Neural cell (in vitro differentiated cells): ENCODE measurements at regions not wholly inside any gene's neighbourhood (a gene's known extent, or its start where the extent isn't known, plus 50 kb on each side); places are given as distances from the start of the nearest gene placed in this dataset.

Experiments
- H2AFZ ChIP-seq: fragments of 200-600, 300-800 bp; sonication (generic), shearing (Covaris generic); 2 replicates; pipeline ENCODE4 v1.6.0; 2014; ENCODE audit warnings: low read depth, mild to moderate bottlenecking, antibody characterized with exemption, low read length, moderate library complexity
- H3F3A ChIP-seq: fragments of 200-600 bp; shearing (Covaris generic); 2 replicates; pipeline ENCODE4 v1.6.1; 2016; ENCODE audit warnings: mild to moderate bottlenecking, moderate library complexity, mixed read lengths, antibody characterized with exemption, low read length; ENCODE audit not compliant: insufficient read depth, poor library complexity, severe bottlenecking
- H3K27ac ChIP-seq: fragments of 200-600, 300-800 bp; sonication (generic), shearing (Covaris generic); 2 replicates; pipeline ENCODE4 v1.5.1; 2014; ENCODE audit warnings: mild to moderate bottlenecking, low read length, moderate library complexity
- H3K27me3 ChIP-seq: fragments of 300-800, 200-600 bp; sonication (generic), shearing (Covaris generic); 2 replicates; pipeline ENCODE4 v1.6.0; 2014; ENCODE audit warnings: mild to moderate bottlenecking, low read depth, low read length, moderate library complexity; ENCODE audit not compliant: insufficient read depth
- H3K36me3 ChIP-seq: fragments of 300-800, 200-600 bp; sonication (generic), shearing (Covaris generic); 2 replicates; pipeline ENCODE4 v1.5.1; 2014; ENCODE audit warnings: mild to moderate bottlenecking, antibody characterized with exemption, low read length, moderate library complexity; ENCODE audit not compliant: insufficient read depth
- H3K4me2 ChIP-seq: fragments of 300-800, 200-600 bp; sonication (generic), shearing (Covaris generic); 2 replicates; pipeline ENCODE4 v1.6.0; 2014; ENCODE audit warnings: mild to moderate bottlenecking, low read length
- H3K4me3 ChIP-seq: fragments of 300-800, 200-600 bp; sonication (generic), shearing (Covaris generic); 2 replicates; pipeline ENCODE4 v1.5.1; 2014; ENCODE audit warnings: mild to moderate bottlenecking, low read length, moderate library complexity
- H3K79me2 ChIP-seq: fragments of 200-600 bp; shearing (Covaris generic); replicated peaks from 2 replicates; pipeline ENCODE4 v1.6.0; 2014; ENCODE audit warnings: mild to moderate bottlenecking, low read length, moderate library complexity; ENCODE audit not compliant: insufficient read depth
- H3K9ac ChIP-seq: fragments of 300-800, 200-600 bp; sonication (generic), shearing (Covaris generic); 2 replicates; pipeline ENCODE4 v1.6.1; 2016; ENCODE audit warnings: mild to moderate bottlenecking, low read length, mixed read lengths
- H3K9me2 ChIP-seq: fragments of 200-600 bp; shearing (Covaris generic); 2 replicates; pipeline ENCODE4 v1.6.1; 2016; ENCODE audit warnings: mild to moderate bottlenecking, low read length, mixed read lengths; ENCODE audit not compliant: insufficient read depth
- H3K9me3 ChIP-seq: fragments of 200-600, 300-800 bp; sonication (generic), shearing (Covaris generic); 2 replicates; pipeline ENCODE4 v1.6.1; 2016; ENCODE audit warnings: mild to moderate bottlenecking, mixed run types, low read length, moderate library complexity, mixed read lengths
- H4K20me1 ChIP-seq: fragments of 200-600 bp; shearing (Covaris generic); 2 replicates; pipeline ENCODE4 v1.6.1; 2016; ENCODE audit warnings: mild to moderate bottlenecking, mixed run types; ENCODE audit not compliant: insufficient read depth
- EP300 ChIP-seq: fragments of 450-650 bp; conservative IDR thresholded peaks from 2 replicates; pipeline ENCODE4 v1.6.1; 2014; ENCODE audit warnings: antibody characterized with exemption, mild to moderate bottlenecking, moderate library complexity; ENCODE audit not compliant: poor library complexity, severe bottlenecking
- EZH2 ChIP-seq: fragments of 200-600, 300-800 bp; shearing (Covaris generic), sonication (generic); IDR thresholded peaks from 2 replicates; pipeline ENCODE4 v1.6.1; 2014; ENCODE audit warnings: antibody characterized with exemption, low read length, borderline replicate concordance, mild to moderate bottlenecking; ENCODE audit not compliant: insufficient read depth, poor library complexity, severe bottlenecking
- MXI1 ChIP-seq: fragments of 450-650 bp; conservative IDR thresholded peaks from 2 replicates; pipeline ENCODE4 v1.6.1; 2014; ENCODE audit warnings: antibody characterized with exemption, mild to moderate bottlenecking; ENCODE audit not compliant: poor library complexity, severe bottlenecking
- POLR2AphosphoS5 ChIP-seq: IDR thresholded peaks from 2 replicates; pipeline ENCODE4 v1.6.1; 2012
- RAD21 ChIP-seq: fragments of 450-650 bp; conservative IDR thresholded peaks from 2 replicates; pipeline ENCODE4 v1.6.1; 2014; ENCODE audit warnings: antibody characterized with exemption, mild to moderate bottlenecking, moderate library complexity
- SMC3 ChIP-seq: fragments of 450-650 bp; conservative IDR thresholded peaks from 2 replicates; pipeline ENCODE4 v1.6.1; 2014; ENCODE audit warnings: antibody characterized with exemption, mild to moderate bottlenecking, moderate library complexity; ENCODE audit not compliant: poor library complexity
- TAF1 ChIP-seq: IDR thresholded peaks from 2 replicates; pipeline ENCODE4 v1.6.1; 2012; ENCODE audit warnings: low read depth
- TF ChIP-seq, protein P1 (sequence below): IDR thresholded peaks from 2 replicates; pipeline ENCODE4 v1.6.1; 2012; ENCODE audit warnings: borderline replicate concordance
- TF ChIP-seq, protein P2 (sequence below): fragments of 450-650 bp; IDR thresholded peaks from 2 replicates; pipeline ENCODE4 v1.5.1; 2014; ENCODE audit warnings: antibody characterized with exemption, mild to moderate bottlenecking, moderate library complexity; ENCODE audit not compliant: poor library complexity, severe bottlenecking

DNA sequence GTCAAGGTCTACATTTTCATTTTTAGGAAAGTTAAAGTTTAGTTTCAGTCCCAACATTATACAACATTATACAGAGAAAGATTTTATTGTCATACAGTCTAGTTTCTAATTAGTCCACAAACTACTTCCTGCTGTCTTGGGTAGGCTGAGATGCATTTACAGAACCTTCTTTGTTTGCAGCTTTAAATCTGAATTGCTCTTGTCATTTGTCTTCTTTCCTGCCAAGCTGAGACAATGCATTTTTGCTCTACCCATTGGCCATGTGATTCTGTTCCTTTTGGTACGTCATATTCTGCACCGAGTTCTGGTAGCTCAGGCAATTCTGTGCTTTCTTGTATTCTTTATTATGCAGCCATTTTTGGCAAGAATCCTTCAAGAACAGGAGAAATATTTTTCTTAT, 228.5 kb downstream of the ATP23 start:
- H3K9me2 ChIP-seq = no peaks in the 10 kb centered on the region
- no peak overlapping the region for H3K4me3 ChIP-seq
- no peaks in the 10 kb centered on the region for H3K79me2 ChIP-seq
- no peak overlapping the region for H3K9ac ChIP-seq
- H2AFZ ChIP-seq = no peak overlapping the region
- no peaks in the 10 kb centered on the region for H4K20me1 ChIP-seq
- no peaks in the 10 kb centered on the region for H3K27me3 ChIP-seq
- TF ChIP-seq POLR2AphosphoS5 = no peak
- no peak for TF ChIP-seq EZH2
- TF ChIP-seq, protein P1, sequence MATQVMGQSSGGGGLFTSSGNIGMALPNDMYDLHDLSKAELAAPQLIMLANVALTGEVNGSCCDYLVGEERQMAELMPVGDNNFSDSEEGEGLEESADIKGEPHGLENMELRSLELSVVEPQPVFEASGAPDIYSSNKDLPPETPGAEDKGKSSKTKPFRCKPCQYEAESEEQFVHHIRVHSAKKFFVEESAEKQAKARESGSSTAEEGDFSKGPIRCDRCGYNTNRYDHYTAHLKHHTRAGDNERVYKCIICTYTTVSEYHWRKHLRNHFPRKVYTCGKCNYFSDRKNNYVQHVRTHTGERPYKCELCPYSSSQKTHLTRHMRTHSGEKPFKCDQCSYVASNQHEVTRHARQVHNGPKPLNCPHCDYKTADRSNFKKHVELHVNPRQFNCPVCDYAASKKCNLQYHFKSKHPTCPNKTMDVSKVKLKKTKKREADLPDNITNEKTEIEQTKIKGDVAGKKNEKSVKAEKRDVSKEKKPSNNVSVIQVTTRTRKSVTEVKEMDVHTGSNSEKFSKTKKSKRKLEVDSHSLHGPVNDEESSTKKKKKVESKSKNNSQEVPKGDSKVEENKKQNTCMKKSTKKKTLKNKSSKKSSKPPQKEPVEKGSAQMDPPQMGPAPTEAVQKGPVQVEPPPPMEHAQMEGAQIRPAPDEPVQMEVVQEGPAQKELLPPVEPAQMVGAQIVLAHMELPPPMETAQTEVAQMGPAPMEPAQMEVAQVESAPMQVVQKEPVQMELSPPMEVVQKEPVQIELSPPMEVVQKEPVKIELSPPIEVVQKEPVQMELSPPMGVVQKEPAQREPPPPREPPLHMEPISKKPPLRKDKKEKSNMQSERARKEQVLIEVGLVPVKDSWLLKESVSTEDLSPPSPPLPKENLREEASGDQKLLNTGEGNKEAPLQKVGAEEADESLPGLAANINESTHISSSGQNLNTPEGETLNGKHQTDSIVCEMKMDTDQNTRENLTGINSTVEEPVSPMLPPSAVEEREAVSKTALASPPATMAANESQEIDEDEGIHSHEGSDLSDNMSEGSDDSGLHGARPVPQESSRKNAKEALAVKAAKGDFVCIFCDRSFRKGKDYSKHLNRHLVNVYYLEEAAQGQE = no peak
- no peak for TF ChIP-seq MXI1
- no peak for TF ChIP-seq TAF1
- TF ChIP-seq, protein P2, sequence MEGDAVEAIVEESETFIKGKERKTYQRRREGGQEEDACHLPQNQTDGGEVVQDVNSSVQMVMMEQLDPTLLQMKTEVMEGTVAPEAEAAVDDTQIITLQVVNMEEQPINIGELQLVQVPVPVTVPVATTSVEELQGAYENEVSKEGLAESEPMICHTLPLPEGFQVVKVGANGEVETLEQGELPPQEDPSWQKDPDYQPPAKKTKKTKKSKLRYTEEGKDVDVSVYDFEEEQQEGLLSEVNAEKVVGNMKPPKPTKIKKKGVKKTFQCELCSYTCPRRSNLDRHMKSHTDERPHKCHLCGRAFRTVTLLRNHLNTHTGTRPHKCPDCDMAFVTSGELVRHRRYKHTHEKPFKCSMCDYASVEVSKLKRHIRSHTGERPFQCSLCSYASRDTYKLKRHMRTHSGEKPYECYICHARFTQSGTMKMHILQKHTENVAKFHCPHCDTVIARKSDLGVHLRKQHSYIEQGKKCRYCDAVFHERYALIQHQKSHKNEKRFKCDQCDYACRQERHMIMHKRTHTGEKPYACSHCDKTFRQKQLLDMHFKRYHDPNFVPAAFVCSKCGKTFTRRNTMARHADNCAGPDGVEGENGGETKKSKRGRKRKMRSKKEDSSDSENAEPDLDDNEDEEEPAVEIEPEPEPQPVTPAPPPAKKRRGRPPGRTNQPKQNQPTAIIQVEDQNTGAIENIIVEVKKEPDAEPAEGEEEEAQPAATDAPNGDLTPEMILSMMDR = no peak
- TF ChIP-seq SMC3 = no peak
- TF ChIP-seq EP300 = no peak
- TF ChIP-seq RAD21 = no peak
- no peaks in the 10 kb centered on the region for H3K9me3 ChIP-seq
- H3K36me3 ChIP-seq = no peaks in the 10 kb centered on the region
- no peak overlapping the region for H3K4me2 ChIP-seq
- no peaks in the 10 kb centered on the region for H3F3A ChIP-seq
- no peak overlapping the region for H3K27ac ChIP-seq

DNA sequence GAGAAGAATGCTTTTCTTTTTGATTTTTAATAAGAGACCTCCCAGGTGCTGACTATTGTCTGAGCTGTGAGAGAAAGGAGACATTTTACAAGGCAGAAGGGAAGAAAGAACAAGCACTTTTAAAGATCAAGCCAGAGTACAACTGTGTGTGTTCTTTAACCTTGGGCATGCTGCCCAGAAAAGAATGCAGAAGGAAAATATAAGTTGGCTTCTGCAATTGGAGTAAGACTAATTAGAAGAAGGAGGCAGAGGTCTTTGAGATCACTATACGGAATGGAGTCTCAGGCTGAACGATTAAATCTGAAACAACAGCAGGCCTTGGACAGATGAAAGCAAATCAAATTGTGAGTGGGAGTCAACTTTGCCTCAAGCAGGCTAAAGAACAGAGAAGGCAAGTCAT, 230.5 kb downstream of the ATP23 start:
- Histone ChIP-seq H3K4me2 (no peak overlapping the region), H2AFZ (no peak overlapping the region), H3K27ac (no peak overlapping the region), H3K79me2 (no peaks in the 10 kb centered on the region), H3K9me2 (no peaks in the 10 kb centered on the region), H3F3A (no peaks in the 10 kb centered on the region), H3K9ac (no peak overlapping the region), H3K9me3 (no peaks in the 10 kb centered on the region), H3K4me3 (no peak overlapping the region), H3K36me3 (no peaks in the 10 kb centered on the region), H3K27me3 (no peaks in the 10 kb centered on the region), H4K20me1 (no peaks in the 10 kb centered on the region)
- TF ChIP-seq, protein P2 = no peak
- no peak for TF ChIP-seq RAD21
- TF ChIP-seq TAF1 = no peak
- TF ChIP-seq, protein P1 = no peak
- no peak for TF ChIP-seq SMC3
- no peak for TF ChIP-seq POLR2AphosphoS5
- TF ChIP-seq EP300 = no peak
